Activated naive CD4-positive, alpha-beta T cell treated with anti-CD3 and anti-CD28 coated beads, Interleukin-2, amount 50 U/mL, for 16 hours (primary cell): ENCODE measurements at regions not wholly inside any gene's neighbourhood (a gene's known extent, or its start where the extent isn't known, plus 50 kb on each side); places are given as distances from the start of the nearest gene placed in this dataset.

Experiments
- DNase-seq: peaks from one replicate; pipeline ENCODE4 v3.0.0-alpha.2; 2020

- no peak for DNase-seq
These were observed 220.6 kb downstream of the GXYLT1 start for GRCh38 chr12:41924111-41924510.

DNA sequence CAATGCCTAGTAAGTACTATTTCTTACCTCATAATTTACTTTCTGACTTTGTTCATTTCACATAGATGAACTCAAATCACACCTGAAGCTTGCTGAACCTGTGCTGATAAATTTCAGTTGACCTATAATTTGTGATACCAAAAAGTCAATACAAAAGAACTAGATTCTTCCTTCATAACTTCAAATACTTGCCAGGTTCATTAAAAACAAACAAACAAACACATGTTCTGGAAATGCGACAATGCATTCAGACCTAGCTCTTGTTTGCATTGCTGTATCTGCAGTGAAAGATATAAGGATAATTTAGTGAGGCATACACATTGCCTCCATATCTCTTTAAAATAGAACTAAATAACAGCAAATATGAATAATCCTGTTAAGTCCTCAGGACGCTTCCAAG is 221.3 kb downstream of the GXYLT1 start:
- DNase-seq = no peak

- DNase-seq = no peak
These were observed 224.3 kb downstream of the GXYLT1 start for GRCh38 chr12:41920355-41920754.

- DNase-seq = no peak
These were observed 225.0 kb downstream of the GXYLT1 start for GRCh38 chr12:41919526-41920261.

DNA sequence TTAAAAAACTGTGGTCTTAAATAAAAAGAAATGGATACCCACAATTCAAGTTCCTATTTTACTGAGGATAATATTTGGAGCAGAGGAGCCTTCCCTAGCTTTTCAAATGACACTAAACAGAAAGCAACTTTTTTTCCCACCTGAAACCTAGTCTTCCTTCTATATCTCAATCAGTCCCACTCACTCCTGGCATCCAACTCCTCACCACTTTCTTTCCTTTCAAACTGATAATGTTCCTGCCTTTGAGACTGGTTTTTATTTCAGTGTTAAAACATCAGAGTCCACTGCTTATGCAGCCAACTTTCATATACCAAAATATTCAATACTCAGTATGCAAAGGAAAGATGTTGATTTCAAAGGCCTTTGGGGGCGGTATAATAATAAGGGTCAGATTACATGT is 225.6 kb downstream of the GXYLT1 start:
- no peak for DNase-seq

DNA sequence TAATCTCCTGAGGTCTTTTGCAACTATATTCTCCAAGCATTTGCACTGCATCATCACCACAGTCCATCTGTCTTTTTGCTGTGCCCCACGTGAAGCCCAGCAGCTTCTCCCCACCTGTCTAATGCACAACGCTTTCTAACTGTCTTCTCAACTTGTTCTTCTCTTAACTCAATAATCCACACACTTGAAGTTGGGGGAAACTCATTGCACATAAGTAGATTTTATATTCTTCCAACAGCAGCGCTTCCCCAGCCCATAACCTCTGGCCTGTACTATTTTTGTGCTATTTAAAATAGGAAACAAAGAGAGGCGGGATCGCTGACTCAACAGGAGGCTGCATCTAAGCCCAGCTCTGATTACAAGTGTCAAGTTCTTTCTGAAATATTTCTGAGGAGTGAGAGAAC is 226.7 kb downstream of the GXYLT1 start:
- DNase-seq = no peak

DNA sequence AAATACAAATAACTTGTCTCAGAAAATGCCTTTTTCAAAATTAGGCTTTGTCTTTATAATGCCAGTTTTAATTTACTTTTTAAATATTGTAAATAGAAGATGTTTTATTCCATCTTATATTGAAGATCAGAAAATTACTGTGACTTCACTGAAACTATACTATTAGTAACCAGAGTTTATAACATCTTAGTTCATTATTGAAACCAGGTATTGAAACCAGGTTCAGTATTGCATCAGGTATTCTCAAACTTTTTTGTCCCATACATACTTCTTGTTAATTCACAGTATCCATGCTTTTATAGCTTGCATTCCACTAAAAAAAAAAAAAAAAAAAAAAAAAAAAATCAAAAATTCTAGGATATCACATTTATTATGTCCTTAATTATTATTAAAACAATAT is 227.5 kb downstream of the GXYLT1 start:
- DNase-seq = no peak

DNA sequence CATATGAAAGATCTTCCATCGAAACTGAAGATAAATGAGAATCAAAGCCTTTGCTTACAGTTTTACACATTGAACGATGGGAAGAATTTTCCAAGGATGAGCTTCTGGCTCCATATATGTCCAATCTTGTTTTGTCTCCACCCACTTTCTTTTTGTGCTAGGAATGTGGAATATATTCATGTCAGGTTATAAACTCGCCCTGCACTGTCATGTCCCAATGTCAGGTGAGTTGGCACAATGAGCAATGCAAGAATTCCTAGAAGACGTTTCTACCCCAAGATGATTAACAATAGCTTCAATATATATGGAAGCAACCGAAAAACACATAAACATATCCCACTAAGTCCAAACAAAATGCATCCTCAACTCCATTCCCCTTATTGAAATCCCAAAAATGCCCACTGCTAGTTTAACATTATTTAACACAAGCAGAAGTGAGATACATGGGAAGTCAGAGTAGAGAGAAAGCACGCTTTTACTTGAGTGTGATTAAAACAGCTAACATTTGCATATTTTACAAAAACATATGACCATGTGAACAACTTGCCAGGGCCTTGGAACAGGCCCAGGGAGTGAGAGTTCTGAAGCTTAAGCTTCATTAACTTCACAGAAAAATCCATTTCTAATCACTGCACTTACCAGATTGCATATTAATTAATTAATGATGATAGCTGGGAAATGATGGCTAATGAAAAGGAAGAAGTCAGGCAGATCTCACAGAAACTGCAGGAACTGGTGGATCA is 233.9 kb downstream of the GXYLT1 start:
- DNase-seq = no peak

DNA sequence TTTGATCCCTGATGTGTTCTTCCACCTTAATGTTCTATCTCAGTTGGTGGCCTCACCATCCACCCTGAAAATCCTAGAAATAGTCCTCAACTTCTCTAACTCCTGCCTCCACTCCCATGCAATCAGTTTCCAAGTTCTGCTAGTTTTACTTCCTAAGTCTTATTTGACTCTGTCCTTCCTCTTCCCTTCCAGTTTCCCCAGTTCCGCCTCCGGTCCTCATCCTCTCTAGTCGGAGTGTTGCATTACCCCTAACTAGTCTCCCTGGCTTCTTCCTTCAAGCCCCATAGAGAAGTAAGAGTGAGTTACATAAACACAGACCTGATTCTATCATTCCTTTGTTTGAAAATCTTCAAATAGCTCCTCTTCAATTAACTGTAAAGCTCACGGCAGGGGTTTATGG is 236.5 kb downstream of the GXYLT1 start:
- DNase-seq = no peak

GRCh38 chr12:41907550-41907949 is 237.1 kb downstream of the GXYLT1 start:
- DNase-seq = no peak

DNA sequence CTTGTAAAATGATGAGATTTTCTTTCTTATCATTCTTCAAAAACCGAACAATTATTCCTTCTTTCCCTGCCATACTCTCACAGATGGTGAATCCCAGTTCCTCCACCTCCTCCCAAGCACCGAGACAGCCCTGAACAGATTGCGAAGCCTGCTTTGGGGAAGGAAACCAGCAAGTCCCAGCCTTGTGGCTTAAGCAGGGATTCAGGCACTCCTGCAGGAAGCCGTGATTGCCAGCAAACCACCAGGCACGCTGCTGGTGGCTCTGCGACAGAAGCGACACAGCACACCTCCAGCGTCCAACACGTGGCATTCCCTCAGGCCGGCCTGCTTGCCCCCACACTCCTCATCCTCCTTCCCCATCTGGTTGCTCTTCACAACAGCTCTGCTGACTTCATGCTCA is 237.7 kb downstream of the GXYLT1 start:
- DNase-seq = no peak

GRCh38 chr12:41905759-41906297 is 238.8 kb downstream of the GXYLT1 start:
- DNase-seq = no peak

- no peak for DNase-seq
These were observed 239.5 kb downstream of the GXYLT1 start for GRCh38 chr12:41905073-41905758.

DNA sequence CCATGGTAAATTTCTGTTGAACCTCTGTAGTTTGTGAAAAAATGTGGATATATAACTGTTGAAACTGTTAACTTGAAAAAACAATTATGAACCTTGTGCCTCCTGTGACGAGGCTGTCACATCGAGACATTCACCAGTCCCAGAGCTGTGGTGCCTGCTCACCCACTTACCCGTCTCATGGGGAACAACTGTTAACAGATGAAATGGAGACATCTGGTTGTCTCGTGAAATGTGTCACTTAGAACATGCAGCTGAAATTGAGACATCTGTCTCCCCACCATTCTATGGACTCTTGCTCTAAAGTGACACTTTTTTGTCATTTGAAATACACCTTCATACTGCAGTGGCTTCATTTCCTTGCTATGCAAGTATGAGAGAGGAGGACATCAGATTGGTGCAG is 240.6 kb downstream of the GXYLT1 start:
- DNase-seq = no peak

- DNase-seq = no peak
These were observed 241.5 kb downstream of the GXYLT1 start for GRCh38 chr12:41903014-41903708.

- DNase-seq = no peak
These were observed 245.1 kb downstream of the GXYLT1 start for GRCh38 chr12:41899577-41899976.

- no peak for DNase-seq
These were observed 247.1 kb downstream of the GXYLT1 start for GRCh38 chr12:41897593-41897992.

GRCh38 chr12:41893491-41893890 is 251.2 kb downstream of the GXYLT1 start:
- DNase-seq = no peak

GRCh38 chr12:41892302-41892701 is 252.4 kb downstream of the GXYLT1 start:
- no peak for DNase-seq

- no peak for DNase-seq
These were observed 253.4 kb downstream of the GXYLT1 start for GRCh38 chr12:41891226-41891625.

DNA sequence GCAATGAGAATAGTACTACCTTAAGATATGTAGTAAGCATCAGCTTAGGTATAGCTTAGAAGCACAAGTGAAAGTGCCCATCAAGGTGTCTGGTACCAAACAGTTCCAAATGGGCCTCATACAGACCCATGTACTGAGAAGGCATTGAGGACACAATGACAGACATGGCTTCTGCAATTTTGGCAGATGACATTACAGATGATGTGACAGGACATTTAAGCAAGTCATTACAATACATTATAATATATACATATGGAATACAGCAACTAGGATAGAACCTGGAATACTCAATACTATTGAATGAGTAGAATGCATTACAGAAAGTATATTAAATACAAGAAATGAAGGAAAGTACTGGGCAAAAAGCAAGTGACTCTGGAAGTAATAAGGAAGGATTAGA is 256.4 kb downstream of the GXYLT1 start:
- DNase-seq = no peak

DNA sequence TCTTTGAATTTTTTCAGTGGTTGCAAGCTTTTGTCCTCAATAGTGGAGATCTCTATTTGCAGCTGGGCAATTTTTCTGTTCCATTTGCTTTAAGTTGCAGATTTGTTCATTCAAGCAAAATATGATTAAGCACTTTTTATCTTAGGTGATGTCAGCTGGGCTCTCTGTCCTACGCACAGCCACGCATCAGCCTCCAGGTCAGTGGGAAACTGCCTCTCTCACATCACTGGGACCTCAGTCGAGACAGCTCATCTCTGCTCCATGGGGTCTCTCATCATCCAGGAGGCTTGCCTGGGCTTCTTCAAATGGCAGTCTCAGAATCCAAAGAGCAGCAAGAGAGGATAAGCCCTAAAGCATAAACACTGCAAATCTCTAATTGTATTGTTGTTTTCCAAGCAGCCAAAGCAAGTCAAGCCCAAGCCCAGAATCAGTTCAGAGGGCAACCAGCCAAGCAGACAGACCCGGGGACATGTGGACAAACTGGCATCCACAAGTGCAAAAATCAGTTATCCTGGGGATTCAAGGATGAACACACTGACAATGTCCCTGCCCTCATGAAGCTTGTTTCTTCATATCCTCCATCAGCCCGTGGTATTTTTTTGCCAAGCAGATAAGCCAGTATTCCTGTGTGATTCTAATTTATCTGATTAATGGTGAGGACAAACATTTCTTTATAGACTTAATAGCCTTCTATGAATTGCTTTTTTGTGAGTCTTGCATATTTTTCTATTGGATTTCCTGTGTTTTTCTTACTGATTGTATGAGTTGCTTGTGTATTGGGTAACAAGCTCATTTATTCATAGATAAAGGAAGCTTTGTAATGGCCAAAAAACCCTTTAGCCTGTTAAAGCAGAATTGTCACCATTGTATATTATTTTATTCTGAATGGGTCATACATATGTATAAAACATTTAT is 262.5 kb downstream of the GXYLT1 start:
- DNase-seq = no peak
